Activated CD4-positive, CD25-positive, alpha-beta regulatory T cell treated with anti-CD3 and anti-CD28 coated beads, Interleukin-2, amount 50 U/mL, for 72 hours (primary cell): ENCODE measurements at regions not wholly inside any gene's neighbourhood (a gene's known extent, or its start where the extent isn't known, plus 50 kb on each side); places are given as distances from the start of the nearest gene placed in this dataset.
"Not testable (repeated sequence)": the region's sequence is repeated elsewhere in the genome, so short reads cannot be mapped to it uniquely, and the experiment has no call there.

Experiments used
- DNase-seq: peaks from one replicate; pipeline ENCODE4 v3.0.0; 2021

- no peak for DNase-seq
Measured at GRCh38 chr13:50730496-50731351, 112.8 kb downstream of the DLEU7 start.

GRCh38 chr13:50731400-50731799, 112.1 kb downstream of the DLEU7 start:
- no peak for DNase-seq

- no peak for DNase-seq
Measured at GRCh38 chr13:50732712-50733111, 110.8 kb downstream of the DLEU7 start.

- DNase-seq: no peak
Measured at GRCh38 chr13:50733392-50733791, 110.1 kb downstream of the DLEU7 start.

- no peak for DNase-seq
Measured at GRCh38 chr13:50735071-50735470, 108.4 kb downstream of the DLEU7 start.

GRCh38 chr13:50740052-50740741, 103.3 kb downstream of the DLEU7 start:
- no peak for DNase-seq

- DNase-seq: no peak
Measured at GRCh38 chr13:50742353-50742752, 101.1 kb downstream of the DLEU7 start.

- DNase-seq: no peak
Measured at GRCh38 chr13:50742968-50743367, 100.5 kb downstream of the DLEU7 start.

- no peak for DNase-seq
Measured at GRCh38 chr13:50744116-50744660, 99.3 kb downstream of the DLEU7 start.

GRCh38 chr13:50745542-50746115, 97.9 kb downstream of the DLEU7 start:
- DNase-seq: no peak

- DNase-seq: no peak
Measured at GRCh38 chr13:50747737-50748350, 95.6 kb downstream of the DLEU7 start.

GRCh38 chr13:50753221-50753620, 90.3 kb downstream of the DLEU7 start:
- not testable (repeated sequence) for DNase-seq

- not testable (repeated sequence) for DNase-seq
Measured at GRCh38 chr13:50755862-50756685, 87.4 kb downstream of the DLEU7 start.

- no peak for DNase-seq
Measured at GRCh38 chr13:50757008-50757407, 86.5 kb downstream of the DLEU7 start.

GRCh38 chr13:50758796-50759195, 84.7 kb downstream of the DLEU7 start:
- no peak for DNase-seq

- DNase-seq: no peak
Measured at GRCh38 chr13:50760751-50761150, 82.7 kb downstream of the DLEU7 start.

- no peak for DNase-seq
Measured at GRCh38 chr13:50761406-50761805, 82.1 kb downstream of the DLEU7 start.

- DNase-seq: no peak
Measured at GRCh38 chr13:50762969-50763567, 80.4 kb downstream of the DLEU7 start.

- no peak for DNase-seq
Measured at GRCh38 chr13:50766013-50766412, 77.5 kb downstream of the DLEU7 start.

- DNase-seq: no peak
Measured at GRCh38 chr13:50766695-50767094, 76.8 kb downstream of the DLEU7 start.

GRCh38 chr13:50772881-50773280, 70.6 kb downstream of the DLEU7 start:
- not testable (repeated sequence) for DNase-seq
